NB4 (cell line): ENCODE measurements at regions not wholly inside any gene's neighbourhood (a gene's known extent, or its start where the extent isn't known, plus 50 kb on each side); places are given as distances from the start of the nearest gene placed in this dataset.
"Not testable (repeated sequence)": the region's sequence is repeated elsewhere in the genome, so short reads cannot be mapped to it uniquely, and the experiment has no call there.

Experiments
- DNase-seq: peaks from one replicate; pipeline ENCODE4 v3.0.0; 2010; ENCODE audit warnings: low read depth
- H3K4me3 ChIP-seq: one replicate; pipeline ENCODE4 v1.5.1; 2011; ENCODE audit warnings: mild to moderate bottlenecking, low read depth, low read length, moderate library complexity
- MYC ChIP-seq: IDR thresholded peaks from 2 replicates; pipeline ENCODE4 v1.6.1; 2011; ENCODE audit warnings: low read depth, low read length
- POLR2A ChIP-seq: IDR thresholded peaks from 2 replicates; pipeline ENCODE4 v1.6.1; 2011; ENCODE audit warnings: mild to moderate bottlenecking; ENCODE audit not compliant: insufficient read length; ENCODE audit errors: extremely low read depth
- TF ChIP-seq, protein P1 (sequence below): IDR thresholded peaks from one replicate; pipeline ENCODE4 v1.5.1; 2012; ENCODE audit warnings: low read depth, low read length
- TF ChIP-seq, protein P2 (sequence below): IDR thresholded peaks from 2 replicates; pipeline ENCODE4 v1.6.1; 2011; ENCODE audit warnings: low read depth, low read length

DNA sequence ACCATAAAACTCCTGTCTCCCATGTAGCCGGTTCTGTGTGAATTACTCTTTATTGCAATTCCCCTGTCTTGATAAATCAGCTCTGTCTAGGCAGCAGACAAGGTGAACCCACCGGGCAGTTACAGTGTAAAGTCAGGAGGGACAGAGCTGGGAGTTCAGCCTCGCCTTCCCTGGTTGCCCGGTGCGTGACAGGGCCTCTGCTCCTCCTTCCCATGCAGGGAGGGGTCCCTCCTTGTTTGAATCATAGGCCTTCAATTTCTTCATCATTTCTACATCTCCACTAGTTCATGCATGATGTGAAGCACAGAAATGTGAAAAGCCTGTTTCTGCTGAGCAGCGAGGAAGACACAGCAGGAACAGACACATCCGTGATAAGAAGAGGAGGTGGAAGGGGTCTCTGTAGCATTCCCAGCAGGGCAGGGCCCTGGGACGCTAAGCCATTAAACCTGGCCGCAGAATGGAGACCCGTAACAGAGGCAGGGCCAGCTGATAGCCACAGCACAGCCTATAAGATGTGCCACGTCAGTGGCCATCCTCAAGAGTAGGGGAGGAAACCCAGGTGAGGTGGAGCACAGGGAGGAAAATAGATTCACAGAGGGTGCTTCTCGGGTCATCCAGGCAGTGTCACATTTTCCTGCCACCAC, 106.7 kb upstream of the CST7 start:
- TF ChIP-seq MYC (no peak), POLR2A (no peak)
- TF ChIP-seq, protein P1, sequence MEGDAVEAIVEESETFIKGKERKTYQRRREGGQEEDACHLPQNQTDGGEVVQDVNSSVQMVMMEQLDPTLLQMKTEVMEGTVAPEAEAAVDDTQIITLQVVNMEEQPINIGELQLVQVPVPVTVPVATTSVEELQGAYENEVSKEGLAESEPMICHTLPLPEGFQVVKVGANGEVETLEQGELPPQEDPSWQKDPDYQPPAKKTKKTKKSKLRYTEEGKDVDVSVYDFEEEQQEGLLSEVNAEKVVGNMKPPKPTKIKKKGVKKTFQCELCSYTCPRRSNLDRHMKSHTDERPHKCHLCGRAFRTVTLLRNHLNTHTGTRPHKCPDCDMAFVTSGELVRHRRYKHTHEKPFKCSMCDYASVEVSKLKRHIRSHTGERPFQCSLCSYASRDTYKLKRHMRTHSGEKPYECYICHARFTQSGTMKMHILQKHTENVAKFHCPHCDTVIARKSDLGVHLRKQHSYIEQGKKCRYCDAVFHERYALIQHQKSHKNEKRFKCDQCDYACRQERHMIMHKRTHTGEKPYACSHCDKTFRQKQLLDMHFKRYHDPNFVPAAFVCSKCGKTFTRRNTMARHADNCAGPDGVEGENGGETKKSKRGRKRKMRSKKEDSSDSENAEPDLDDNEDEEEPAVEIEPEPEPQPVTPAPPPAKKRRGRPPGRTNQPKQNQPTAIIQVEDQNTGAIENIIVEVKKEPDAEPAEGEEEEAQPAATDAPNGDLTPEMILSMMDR: no peak
- TF ChIP-seq, protein P2, sequence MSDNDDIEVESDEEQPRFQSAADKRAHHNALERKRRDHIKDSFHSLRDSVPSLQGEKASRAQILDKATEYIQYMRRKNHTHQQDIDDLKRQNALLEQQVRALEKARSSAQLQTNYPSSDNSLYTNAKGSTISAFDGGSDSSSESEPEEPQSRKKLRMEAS: no peak
- DNase-seq: no peak
- H3K4me3 ChIP-seq: no peak overlapping the region

DNA sequence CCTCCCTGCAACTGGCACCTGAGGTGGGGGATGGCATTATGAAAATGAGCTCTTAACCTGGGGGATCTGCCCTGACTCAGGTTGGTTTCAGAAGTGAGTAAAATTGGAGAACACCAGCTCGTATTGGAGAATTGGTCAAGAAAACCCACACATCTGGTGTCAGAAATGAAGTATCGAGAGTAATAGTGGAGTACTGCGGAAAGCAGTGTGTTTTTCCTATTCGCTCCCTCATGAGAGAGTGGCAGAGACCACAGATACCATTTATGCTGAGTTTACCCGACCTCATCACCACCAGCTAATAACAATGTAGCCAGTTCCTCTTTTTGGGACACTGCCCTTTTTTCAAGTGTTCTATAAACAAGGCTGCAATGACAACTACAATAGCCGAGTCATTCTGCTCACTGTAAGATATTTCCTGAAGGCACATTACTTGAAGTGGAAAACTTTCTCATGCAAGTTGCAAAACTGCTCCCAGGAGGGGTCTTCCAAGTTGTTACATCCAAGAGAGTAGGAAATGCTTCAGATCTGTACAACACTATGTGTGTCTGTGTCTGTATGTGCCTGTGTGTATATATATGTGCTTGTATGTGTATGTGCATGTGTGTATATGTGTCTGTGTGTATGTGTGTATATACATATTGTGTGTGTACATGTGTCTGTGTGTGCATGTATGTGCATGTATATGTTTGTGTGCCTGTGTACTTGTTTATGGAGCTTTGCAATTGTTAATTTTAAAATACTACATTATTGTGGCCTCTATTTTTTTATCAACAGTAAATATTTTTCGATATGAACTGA, 106.0 kb upstream of the CST7 start:
- H3K4me3 ChIP-seq: no peak overlapping the region
- TF ChIP-seq MYC: peak; percentile 36; the same call in 1 of the 2 replicates
- TF ChIP-seq, protein P2: no peak
- DNase-seq: peak; percentile 84

DNA sequence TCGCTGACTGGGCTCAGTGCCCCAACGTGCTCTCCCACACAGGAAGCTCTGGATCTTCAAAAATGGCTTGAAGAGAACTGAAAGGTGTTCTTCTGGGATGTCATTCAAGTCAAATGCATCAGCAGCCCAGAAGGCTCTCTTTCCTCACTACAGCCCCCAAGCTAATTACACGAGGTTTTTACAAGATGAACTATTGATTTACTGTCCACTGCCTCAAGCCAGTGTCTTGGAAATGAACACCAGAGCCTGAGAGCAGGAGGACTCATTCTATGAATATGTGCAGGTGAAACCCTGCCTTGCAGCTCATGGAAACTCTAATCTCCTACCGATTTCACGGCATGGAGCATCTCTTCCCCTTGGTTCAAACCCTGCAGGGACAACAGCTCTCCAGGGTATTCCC, 98.9 kb upstream of the CST7 start:
- DNase-seq: no peak
- TF ChIP-seq, protein P2: no peak
- TF ChIP-seq, protein P1: no peak
- no peak overlapping the region for H3K4me3 ChIP-seq

DNA sequence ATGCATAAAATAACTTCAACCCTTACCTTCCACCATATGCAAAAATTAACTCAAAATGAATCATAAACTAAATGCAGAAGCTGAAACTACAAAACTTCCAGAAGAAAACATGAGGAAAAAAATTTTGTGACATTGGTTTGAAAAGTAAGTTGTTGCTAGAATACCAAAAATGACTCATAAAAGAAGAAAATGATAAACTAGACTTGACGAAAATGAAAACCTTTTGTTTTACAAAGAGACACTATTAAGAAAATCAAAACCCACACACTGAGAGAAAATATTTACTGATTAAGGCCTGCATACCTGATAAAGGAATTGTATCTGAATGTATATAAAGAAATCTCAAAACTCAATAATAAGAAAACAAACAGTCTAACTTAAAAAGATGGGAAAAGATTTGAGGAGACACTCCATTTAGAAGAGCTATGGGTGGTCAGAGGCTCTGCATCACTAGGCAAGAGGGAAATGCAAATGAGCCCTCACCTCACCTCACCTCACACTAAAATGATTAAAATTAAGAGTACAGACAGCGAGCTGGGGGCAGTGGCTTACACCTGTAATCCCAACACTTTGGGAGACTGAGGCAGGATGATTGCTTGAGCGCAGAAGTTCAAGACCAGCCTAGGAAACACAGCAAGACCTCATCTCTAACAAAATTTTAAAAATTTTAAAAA, 97.6 kb upstream of the CST7 start:
- no peak for DNase-seq
- TF ChIP-seq, protein P2: no peak
- TF ChIP-seq, protein P1: no peak
- TF ChIP-seq POLR2A (no peak), MYC (no peak)

DNA sequence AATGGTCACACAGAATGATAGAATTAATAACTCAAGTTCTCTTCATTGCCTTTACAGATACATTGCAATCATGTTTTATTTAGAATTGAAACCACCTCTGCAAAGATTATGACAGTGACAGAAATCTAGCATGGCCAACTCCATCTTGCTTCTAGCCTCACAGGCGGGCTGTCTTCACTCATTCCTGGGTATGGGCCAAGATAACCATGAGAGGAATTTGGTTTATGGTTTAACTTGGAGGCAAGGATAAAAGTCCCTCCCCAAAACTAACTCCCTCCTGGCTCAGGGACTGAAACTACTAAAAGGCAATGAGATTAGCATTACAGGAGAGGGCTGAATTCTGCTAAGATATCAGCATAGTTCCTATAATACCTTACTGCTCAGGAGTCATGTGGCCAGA, 95.2 kb upstream of the CST7 start:
- TF ChIP-seq POLR2A: no peak
- TF ChIP-seq, protein P2: no peak
- no peak for TF ChIP-seq MYC
- TF ChIP-seq, protein P1: no peak
- DNase-seq: no peak
- H3K4me3 ChIP-seq: no peak overlapping the region

More for the DNA sequence above, 97.6 kb upstream of the CST7 start:
- no peak overlapping the region for H3K4me3 ChIP-seq

DNA sequence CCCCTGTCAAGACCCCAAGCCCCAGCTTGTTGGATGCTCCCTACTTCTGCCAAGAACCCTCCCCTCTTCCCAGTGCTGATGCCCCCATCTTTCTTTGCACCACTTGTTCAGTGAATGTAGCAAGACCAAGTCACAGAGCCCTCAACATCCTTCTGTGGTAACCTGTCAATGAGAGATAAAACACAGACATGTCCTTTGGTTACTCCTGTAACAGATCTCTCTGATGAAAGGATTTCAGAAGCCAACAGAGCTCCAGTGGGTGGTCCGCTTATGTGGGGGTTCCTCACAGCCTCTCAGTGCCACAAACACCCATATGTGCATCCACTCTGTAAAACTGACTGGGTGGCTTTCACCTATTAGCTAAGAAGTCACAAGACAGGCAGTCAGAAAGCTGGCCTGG, 93.2 kb upstream of the CST7 start:
- DNase-seq: no peak

DNA sequence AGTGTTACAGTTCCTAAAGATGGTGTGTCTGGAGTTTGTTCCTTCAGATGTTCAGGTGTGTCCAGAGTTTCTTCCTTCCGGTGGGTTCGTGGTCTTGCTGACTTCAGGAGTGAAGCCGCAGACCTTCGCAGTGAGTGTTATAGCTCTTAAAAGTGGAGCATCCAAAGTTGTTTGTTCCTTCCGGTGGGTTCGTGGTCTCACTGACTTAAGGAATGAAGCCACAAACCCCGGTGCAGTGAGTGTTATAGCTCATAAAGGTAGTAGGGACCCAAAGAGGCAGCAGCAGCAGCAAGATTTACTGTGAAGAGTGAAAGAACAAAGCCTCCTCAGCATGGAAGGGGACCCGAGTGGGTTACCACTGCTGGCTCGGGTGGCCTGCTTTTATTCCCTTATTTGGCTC, 90.6 kb upstream of the CST7 start:
- DNase-seq, H3K4me3 ChIP-seq: not testable (repeated sequence)

More for the DNA sequence above, 93.2 kb upstream of the CST7 start:
- TF ChIP-seq POLR2A (no peak), MYC (no peak)
- TF ChIP-seq, protein P2: no peak
- TF ChIP-seq, protein P1: no peak
- no peak overlapping the region for H3K4me3 ChIP-seq
